CD14-positive monocyte (primary cell): ENCODE measurements at regions not wholly inside any gene's neighbourhood (a gene's known extent, or its start where the extent isn't known, plus 50 kb on each side); places are given as distances from the start of the nearest gene placed in this dataset.

Experiments
- DNase-seq, 3 donors: peaks; one replicate each; pipeline ENCODE4 v3.0.0-alpha.2; 2011 to 2022
- H2AFZ ChIP-seq: 2 replicates; pipeline ENCODE4 v1.6.0; 2012; ENCODE audit warnings: mild to moderate bottlenecking, low read depth, low read length, inconsistent platforms; ENCODE audit not compliant: insufficient read depth, poor library complexity, severe bottlenecking
- H3K27ac ChIP-seq, 2 donors: 1 replicate in 1 of 2; 2 replicates in 1 of 2; pipeline ENCODE4 v1.5.1; 2012 to 2013; ENCODE audit warnings: low read length in 2 of 2, control low read depth in 1 of 2, inconsistent platforms in 1 of 2, low read depth in 1 of 2, mild to moderate bottlenecking in 1 of 2
- H3K27me3 ChIP-seq, 2 donors: one replicate each; pipeline versions ENCODE4 v1.6.0 to v1.6.1; 2011 to 2013; ENCODE audit warnings: low read length in 2 of 2; ENCODE audit not compliant: control insufficient read depth in 2 of 2, insufficient read depth in 2 of 2
- H3K36me3 ChIP-seq, 2 donors: replicated peaks in 1 of 2; 1 replicate in 1 of 2; 2 replicates in 1 of 2; pipeline versions ENCODE4 v1.5.1 to v1.6.1; 2012 to 2013; ENCODE audit warnings: low read length in 2 of 2, control low read depth in 1 of 2, inconsistent platforms in 1 of 2, mild to moderate bottlenecking in 1 of 2; ENCODE audit not compliant: insufficient read depth in 2 of 2, control insufficient read depth in 1 of 2
- H3K4me1 ChIP-seq, 2 donors: 1 replicate in 1 of 2; 2 replicates in 1 of 2; pipeline versions ENCODE4 v1.5.1 to v1.6.1; 2012 to 2013; ENCODE audit warnings: low read length in 2 of 2, control low read depth in 1 of 2, inconsistent platforms in 1 of 2, mild to moderate bottlenecking in 1 of 2, moderate library complexity in 1 of 2; ENCODE audit not compliant: insufficient read depth in 2 of 2, control insufficient read depth in 1 of 2
- H3K4me2 ChIP-seq: replicated peaks from 2 replicates; pipeline ENCODE3; 2012; ENCODE audit warnings: low read length, moderate library complexity, mild to moderate bottlenecking; ENCODE audit not compliant: poor library complexity, severe bottlenecking; ENCODE audit errors: extremely low read depth
- H3K4me3 ChIP-seq, 3 experiments: fragments of 200-600 bp in 1 of 3; sonication (generic) in 1 of 3; replicated peaks in 1 of 3; 1 replicate in 2 of 3; 2 replicates in 1 of 3; pipeline ENCODE4 v1.5.1; 2011 to 2013; ENCODE audit warnings: low read length in 3 of 3, mild to moderate bottlenecking in 3 of 3, control low read depth in 2 of 3, low read depth in 2 of 3, inconsistent platforms in 1 of 3, moderate library complexity in 1 of 3
- H3K79me2 ChIP-seq: 2 replicates; pipeline ENCODE4 v1.6.0; 2012; ENCODE audit warnings: mild to moderate bottlenecking, control low read depth, inconsistent platforms, low read length, moderate library complexity; ENCODE audit not compliant: insufficient read depth
- H3K9ac ChIP-seq: 2 replicates; pipeline ENCODE4 v1.6.0; 2017; ENCODE audit warnings: low read length, mild to moderate bottlenecking; ENCODE audit not compliant: insufficient read depth, poor library complexity, severe bottlenecking
- H3K9me3 ChIP-seq, 2 donors: replicated peaks in 1 of 2; 1 replicate in 1 of 2; 2 replicates in 1 of 2; pipeline versions ENCODE4 v1.5.1 to v1.6.1; 2012 to 2013; ENCODE audit warnings: low read length in 2 of 2, control low read depth in 1 of 2; ENCODE audit not compliant: control insufficient read depth in 1 of 2, insufficient read depth in 1 of 2
- H4K20me1 ChIP-seq: 2 replicates; pipeline ENCODE4 v1.6.0; 2012; ENCODE audit warnings: mild to moderate bottlenecking, low read length, control low read depth, moderate library complexity; ENCODE audit not compliant: insufficient read depth
- H3K27ac Mint-ChIP-seq, 7 donors: one replicate each; pipeline ENCODE4 v1.8.0; 2020; ENCODE audit warnings: mild to moderate bottlenecking in 7 of 7, mixed read lengths in 7 of 7, moderate library complexity in 6 of 7, inconsistent platforms in 2 of 7
- H3K27me3 Mint-ChIP-seq, 3 donors: one replicate each; pipeline ENCODE4 v1.8.0; 2021 to 2022; ENCODE audit warnings: low read depth in 3 of 3, mild to moderate bottlenecking in 3 of 3, mixed read lengths in 3 of 3, moderate library complexity in 3 of 3, inconsistent platforms in 1 of 3
- H3K36me3 Mint-ChIP-seq, 2 donors: one replicate each; pipeline ENCODE4 v1.8.0; 2020; ENCODE audit warnings: mixed read lengths in 2 of 2, inconsistent platforms in 1 of 2, mild to moderate bottlenecking in 1 of 2
- H3K4me1 Mint-ChIP-seq: one replicate; pipeline ENCODE4 v1.8.0; 2020; ENCODE audit warnings: mild to moderate bottlenecking, mixed read lengths
- H3K4me3 Mint-ChIP-seq, 2 donors: one replicate each; pipeline ENCODE4 v1.8.0; 2020; ENCODE audit warnings: mild to moderate bottlenecking in 2 of 2, mixed read lengths in 2 of 2, moderate library complexity in 1 of 2
- H3K9me3 Mint-ChIP-seq, 7 donors: one replicate each; pipeline ENCODE4 v1.8.0; 2020 to 2022; ENCODE audit warnings: mixed read lengths in 7 of 7, mild to moderate bottlenecking in 6 of 7, moderate library complexity in 6 of 7, inconsistent platforms in 2 of 7
- WGBS: methylation state at CpG from one replicate; pipeline ENCODE4 v1.1.5; 2013; ENCODE audit warnings: missing lambda C conversion rate; ENCODE audit not compliant: insufficient coverage; 5-methylcytosine and 5-hydroxymethylcytosine counted together
- intact Hi-C, 2 donors: fragments of 100-400 bp; cut with micrococcal nuclease; formaldehyde crosslinking; loops; one replicate each; pipeline versions ENCODE4 v1.15.0 to v1.15.1; 2023
- TF ChIP-seq, protein P1 (sequence below): fragments of 200-600 bp; IDR thresholded peaks from one replicate; pipeline ENCODE4 v1.8.0; 2022; ENCODE audit warnings: antibody characterized with exemption, mild to moderate bottlenecking

DNA sequence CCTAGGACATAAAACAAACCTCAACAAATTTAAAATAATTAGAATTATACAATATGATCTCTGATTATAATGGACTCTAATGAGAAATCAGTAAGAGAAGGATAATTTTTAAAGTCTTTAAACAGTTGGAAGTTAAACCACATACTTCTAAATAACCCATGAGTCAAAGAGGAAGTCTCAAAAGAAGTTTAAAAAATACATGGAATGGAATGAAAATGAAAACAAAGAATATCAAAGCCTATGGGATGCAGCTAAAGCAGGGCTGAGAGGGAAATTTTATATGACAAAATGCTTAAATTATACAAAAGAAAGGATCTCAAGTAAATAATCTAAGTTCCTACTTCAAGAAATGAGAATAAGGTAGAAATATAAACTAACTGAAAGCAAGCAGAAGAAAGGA is 460.5 kb downstream of the RPS24 start:
- no peak overlapping the region for H3K9ac ChIP-seq
- no peak overlapping the region for H2AFZ ChIP-seq
- H3K27ac Mint-ChIP-seq = no peak overlapping the region
- intact Hi-C loops = no loop called here
- H3K27me3 Mint-ChIP-seq = no peaks in the 10 kb centered on the region
- H3K4me1 ChIP-seq = no peaks in the 10 kb centered on the region
- no peak overlapping the region for H3K4me3 Mint-ChIP-seq
- peaks cover 3 to 12% of the 10 kb centered on the region in 2 donors for H3K9me3 ChIP-seq
- peaks cover 7 to 30% (median 15%) of the 10 kb centered on the region in 7 donors for H3K9me3 Mint-ChIP-seq
- H4K20me1 ChIP-seq = no peaks in the 10 kb centered on the region
- H3K27me3 ChIP-seq = no peaks in the 10 kb centered on the region
- H3K36me3 Mint-ChIP-seq = no peaks in the 10 kb centered on the region
- H3K79me2 ChIP-seq = no peaks in the 10 kb centered on the region
- H3K36me3 ChIP-seq = no peaks in the 10 kb centered on the region
- DNase-seq = no peak
- H3K27ac ChIP-seq = no peak overlapping the region
- TF ChIP-seq, protein P1, sequence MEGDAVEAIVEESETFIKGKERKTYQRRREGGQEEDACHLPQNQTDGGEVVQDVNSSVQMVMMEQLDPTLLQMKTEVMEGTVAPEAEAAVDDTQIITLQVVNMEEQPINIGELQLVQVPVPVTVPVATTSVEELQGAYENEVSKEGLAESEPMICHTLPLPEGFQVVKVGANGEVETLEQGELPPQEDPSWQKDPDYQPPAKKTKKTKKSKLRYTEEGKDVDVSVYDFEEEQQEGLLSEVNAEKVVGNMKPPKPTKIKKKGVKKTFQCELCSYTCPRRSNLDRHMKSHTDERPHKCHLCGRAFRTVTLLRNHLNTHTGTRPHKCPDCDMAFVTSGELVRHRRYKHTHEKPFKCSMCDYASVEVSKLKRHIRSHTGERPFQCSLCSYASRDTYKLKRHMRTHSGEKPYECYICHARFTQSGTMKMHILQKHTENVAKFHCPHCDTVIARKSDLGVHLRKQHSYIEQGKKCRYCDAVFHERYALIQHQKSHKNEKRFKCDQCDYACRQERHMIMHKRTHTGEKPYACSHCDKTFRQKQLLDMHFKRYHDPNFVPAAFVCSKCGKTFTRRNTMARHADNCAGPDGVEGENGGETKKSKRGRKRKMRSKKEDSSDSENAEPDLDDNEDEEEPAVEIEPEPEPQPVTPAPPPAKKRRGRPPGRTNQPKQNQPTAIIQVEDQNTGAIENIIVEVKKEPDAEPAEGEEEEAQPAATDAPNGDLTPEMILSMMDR = no peak
- no peak overlapping the region for H3K4me2 ChIP-seq
- H3K4me3 ChIP-seq = no peak overlapping the region
- H3K4me1 Mint-ChIP-seq = no peaks in the 10 kb centered on the region

DNA sequence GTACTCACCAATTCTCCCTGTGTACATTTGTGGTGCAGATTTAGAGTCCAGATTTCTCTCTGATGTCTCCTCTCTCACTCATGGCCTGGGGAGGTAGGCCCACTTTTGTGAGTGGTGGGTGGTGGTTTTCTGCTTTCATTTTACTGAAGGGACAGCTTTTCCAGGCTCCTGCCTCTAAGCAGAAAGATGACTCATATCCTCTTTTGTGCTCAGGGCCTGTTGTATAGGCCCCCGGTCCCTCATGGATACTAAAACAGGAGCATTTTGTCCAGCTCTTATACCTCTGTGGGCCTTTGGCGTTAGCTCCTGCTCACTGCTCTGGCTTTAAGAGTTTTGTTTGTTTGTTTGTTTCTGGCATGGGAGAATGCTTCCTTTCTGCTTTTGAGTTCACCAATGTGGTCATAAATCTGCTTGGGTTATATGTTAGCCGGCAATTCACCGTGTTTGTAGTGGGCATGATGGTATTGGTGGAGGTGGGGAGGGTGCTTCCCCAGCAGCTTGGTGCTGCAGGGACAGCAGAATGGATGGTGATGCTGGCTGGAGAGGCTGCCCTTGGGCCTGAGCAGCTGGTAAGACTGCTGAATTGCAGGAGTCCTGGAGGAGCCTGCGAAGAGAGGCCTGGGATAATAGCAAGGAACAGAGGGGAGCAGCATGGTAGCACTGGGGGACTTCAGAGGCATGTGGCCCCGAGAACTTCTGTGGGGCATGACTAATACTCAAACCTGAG is 468.7 kb downstream of the RPS24 start:
- Histone ChIP-seq H3K9ac (no peak overlapping the region), H3K4me3 (no peak overlapping the region), H3K79me2 (no peaks in the 10 kb centered on the region), H3K27ac (no peak overlapping the region), H3K4me2 (no peak overlapping the region), H4K20me1 (no peaks in the 10 kb centered on the region), H3K36me3 (no peaks in the 10 kb centered on the region), H3K4me1 (no peaks in the 10 kb centered on the region), H2AFZ (no peak overlapping the region), H3K9me3 (no peaks in the 10 kb centered on the region), H3K27me3 (no peaks in the 10 kb centered on the region)
- H3K4me3 Mint-ChIP-seq = no peak overlapping the region
- 77% methylated on average over 6 of the region's 6 CpGs for WGBS
- no peaks in the 10 kb centered on the region for H3K4me1 Mint-ChIP-seq
- H3K36me3 Mint-ChIP-seq = no peaks in the 10 kb centered on the region
- TF ChIP-seq, protein P1 = no peak
- H3K27me3 Mint-ChIP-seq = no peaks in the 10 kb centered on the region
- no peak for DNase-seq
- no peak overlapping the region for H3K27ac Mint-ChIP-seq
- intact Hi-C loops = no loop called here
- peaks cover 0 to 3% (median 0%) of the 10 kb centered on the region in 7 donors for H3K9me3 Mint-ChIP-seq
